ENCODE measurements at regions not wholly inside any gene's neighbourhood (a gene's known extent, or its start where the extent isn't known, plus 50 kb on each side); places are given as distances from the start of the nearest gene placed in this dataset.

DNA sequence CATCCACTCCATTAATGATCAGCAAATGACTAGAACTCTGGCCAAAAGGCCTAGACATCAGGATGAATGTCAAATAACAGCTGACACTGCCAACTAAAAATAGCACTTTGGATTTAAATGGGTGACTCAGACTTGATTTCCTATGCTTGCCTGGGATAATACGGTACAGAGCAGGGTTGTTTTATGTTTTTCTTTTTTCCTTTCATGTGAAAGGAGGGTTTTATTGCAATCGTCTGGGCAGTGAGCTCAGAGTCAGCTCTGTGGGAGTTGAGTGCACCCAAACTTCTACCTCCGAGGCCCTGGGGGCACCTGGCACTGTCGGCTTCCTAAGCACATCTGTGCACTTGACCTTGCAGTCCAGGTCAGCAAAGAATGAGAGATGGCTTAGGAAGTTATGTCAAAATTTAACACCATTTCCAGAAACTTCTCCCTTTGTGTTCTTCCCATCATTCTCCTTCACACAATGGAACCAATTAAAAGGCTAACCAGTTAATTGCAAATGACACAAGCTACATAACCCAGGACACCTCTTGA, 134.1 kb downstream of the LACC1 start:
- TF ChIP-seq CTCF (conservative IDR thresholded peaks at IDR 0.05 in 1 of 2, IDR thresholded peaks at IDR 0.05 in 1 of 2; ENCODE audit: low read depth in 1 of 2, low read length in 2 of 2) (no peak), EZH2 (IDR thresholded peaks at IDR 0.05; ENCODE audit: low read length, missing control alignments) (no peak)

Measured in fibroblast of lung (primary cell).